GM18861 (cell line): ENCODE measurements at regions not wholly inside any gene's neighbourhood (a gene's known extent, or its start where the extent isn't known, plus 50 kb on each side); places are given as distances from the start of the nearest gene placed in this dataset.

ENCODE experiments used
- ATAC-seq: cut with Tn5 transposase; IDR thresholded peaks from one replicate; pipeline ENCODE4 v1.9.1; 2021; ENCODE audit not compliant: unreplicated experiment

- ATAC-seq: no peak
These were observed 261.9 kb upstream of the MOCS1 start for GRCh38 chr6:40196135-40196518.

DNA sequence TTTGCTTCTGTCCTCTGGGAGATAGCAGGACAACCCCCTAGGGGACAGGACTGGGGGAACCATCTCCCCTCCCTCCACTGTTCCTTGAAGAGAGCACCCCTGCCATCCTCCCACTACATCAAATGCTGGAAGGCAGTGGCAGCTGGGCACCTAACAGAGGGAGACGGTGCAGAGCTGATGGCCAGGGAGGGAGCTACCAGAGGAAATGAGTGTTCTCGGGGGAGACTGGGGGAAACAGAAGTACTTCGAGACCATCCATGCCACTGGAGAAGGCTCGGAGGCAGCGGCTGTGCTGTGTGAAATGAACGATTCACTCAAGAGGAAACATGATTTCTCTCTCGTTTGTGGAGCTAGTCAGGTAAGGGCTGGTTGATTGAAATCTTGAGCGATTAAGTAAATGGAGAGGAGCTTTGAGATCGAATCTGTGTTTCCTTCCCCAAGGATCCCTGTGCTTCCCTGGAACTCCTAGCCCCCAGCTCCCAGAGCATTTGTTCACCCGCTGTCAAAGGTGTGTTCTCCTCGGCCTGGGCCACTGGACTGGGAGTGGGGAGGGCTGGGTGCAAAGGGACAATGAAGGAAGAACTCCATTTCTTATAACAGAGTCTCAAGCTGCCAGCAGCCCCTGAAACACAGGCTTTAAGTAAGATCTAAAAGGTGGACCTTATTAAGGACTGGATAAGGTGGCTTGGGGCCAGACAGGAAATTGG, 261.3 kb upstream of the MOCS1 start:
- no peak for ATAC-seq

- ATAC-seq: no peak
These were observed 260.3 kb upstream of the MOCS1 start for GRCh38 chr6:40194447-40195170.

DNA sequence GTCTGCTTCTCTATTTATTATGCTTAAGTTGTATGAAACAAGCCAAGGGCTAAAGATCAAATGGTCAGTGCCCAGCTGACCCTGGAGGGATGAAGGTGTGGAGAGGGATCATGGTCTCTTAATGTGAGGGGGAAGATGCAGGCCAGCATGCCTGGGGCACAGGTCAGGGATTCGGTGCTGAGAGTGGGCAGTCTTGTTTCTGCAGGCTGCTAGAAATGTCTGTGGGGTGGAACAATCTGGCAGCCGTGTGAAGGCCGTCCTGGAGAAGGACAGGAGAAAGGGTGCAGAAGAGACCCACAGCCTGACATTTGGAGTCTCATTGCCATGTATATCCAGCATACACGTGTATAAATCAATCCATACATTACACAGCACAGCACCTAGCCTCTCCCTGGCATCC, 258.3 kb upstream of the MOCS1 start:
- ATAC-seq: no peak

DNA sequence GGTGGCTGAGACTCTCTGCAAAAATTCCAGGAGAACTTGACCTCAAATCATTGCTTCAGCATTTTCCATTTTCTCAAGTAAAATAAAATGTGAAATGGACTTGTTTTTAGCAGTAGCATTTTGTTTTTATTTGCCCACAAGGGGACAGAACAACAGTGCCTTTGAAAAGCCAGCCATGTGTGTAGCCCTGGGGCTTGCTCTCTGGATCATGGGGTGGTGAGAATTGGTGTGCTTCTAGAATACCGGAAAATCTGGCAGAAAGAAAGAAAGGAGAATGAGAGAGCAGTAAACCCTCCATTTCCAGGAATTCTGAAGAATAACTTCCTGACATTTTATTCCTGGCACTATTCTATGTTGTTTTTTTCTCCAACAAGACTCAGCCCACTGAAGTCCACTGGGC, 254.7 kb upstream of the MOCS1 start:
- no peak for ATAC-seq

- no peak for ATAC-seq
These were observed 253.4 kb upstream of the MOCS1 start for GRCh38 chr6:40187535-40188144.

- no peak for ATAC-seq
These were observed 251.2 kb upstream of the MOCS1 start for GRCh38 chr6:40185486-40185885.

DNA sequence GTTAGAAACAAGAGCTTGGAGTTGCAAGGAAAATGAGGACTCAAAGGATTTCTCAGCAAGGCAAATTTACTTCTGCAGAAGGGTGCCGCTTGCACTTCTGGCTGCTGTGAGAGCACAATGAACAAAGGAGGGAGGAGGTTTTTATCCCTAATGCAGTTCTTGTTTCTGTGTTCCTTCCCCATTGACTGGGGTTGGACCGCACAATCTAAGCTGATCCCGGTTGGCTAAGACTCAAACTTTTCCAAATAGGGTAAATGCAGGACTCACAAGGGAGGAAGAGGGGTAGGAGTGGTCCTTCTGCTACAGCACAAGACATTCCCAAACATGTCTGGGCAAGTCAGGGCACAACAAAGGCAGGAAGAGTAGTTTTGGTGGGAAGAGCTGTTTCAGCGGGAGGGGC, 249.6 kb upstream of the MOCS1 start:
- no peak for ATAC-seq

GRCh38 chr6:40181367-40181766, 247.1 kb upstream of the MOCS1 start:
- ATAC-seq: no peak

DNA sequence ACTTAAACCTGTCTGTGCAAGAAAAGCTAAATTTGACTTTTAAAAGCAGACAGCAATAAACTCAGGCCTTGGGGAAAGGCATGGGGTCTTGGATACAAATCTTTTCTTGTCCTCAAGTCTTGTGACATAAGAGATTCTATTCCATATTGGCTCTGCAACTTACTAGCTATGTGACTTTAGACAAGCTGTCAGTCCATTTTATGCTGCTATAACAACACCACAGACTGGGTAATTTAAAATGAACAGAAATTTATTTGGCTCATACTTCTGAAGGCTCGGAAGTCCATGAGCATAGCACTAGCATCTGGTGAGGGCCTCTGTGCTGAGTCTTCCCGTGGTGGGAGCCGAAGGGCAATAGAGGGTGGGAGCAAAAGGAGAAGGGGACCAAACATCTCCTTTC, 246.0 kb upstream of the MOCS1 start:
- no peak for ATAC-seq

GRCh38 chr6:40179496-40179895, 245.2 kb upstream of the MOCS1 start:
- no peak for ATAC-seq

GRCh38 chr6:40177598-40177997, 243.3 kb upstream of the MOCS1 start:
- ATAC-seq: no peak

DNA sequence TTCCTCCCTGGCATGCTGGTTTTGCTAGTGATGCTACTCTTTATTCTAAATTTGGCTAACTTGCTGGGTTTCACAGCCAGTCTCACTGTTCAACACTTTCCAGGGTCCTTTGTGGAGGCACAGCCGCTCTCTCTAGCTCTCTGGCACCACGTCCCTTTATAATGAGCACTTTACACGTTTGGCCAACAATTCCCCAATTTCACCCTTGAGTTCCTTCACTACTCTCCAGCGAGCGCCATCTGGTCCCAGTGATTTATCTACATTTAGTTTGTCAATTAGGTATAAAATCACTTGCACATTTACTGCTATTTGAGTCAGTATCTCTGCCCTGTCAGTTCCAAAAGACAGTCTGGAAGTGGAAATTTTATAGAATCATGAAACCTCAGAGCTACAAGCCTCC, 241.9 kb upstream of the MOCS1 start:
- ATAC-seq: no peak

DNA sequence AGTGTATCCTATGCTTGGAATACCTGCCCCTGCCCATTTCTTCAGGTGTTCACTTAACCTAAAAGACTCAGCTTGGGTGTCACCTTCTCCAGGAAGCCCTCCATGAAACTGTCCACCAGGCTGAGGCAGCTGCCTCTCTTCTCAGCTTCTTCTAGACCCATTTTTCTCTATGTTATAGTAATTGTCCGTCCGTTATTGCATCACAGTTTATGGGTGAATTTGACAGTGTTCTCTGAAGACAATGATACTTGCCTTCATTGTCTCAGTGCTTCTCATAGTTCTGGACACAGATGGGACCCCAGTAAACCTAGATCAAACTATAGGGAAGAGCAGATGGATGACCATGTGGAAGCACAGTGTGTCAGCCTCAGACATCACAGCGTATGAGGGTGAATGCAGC, 238.0 kb upstream of the MOCS1 start:
- ATAC-seq: no peak

DNA sequence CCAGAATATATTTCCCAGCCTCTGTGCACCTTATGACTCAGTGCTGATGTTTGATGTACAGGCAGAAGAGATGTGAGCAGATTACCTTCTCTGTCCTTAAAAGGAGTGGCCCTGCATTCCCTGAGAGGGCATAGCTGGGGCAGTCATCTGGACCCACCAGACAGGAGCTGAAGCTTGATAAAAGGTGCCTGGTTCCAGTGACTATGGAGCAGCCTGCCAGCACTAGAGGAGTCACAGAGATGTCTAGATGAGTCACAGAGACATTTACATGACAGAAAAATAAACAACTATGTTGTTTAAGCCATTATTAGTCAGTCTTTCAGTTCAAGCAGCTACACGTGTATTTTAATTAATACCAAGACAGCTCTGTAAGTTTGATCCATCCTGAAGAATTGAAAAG, 237.1 kb upstream of the MOCS1 start:
- ATAC-seq: no peak

GRCh38 chr6:40170856-40171255, 236.6 kb upstream of the MOCS1 start:
- ATAC-seq: no peak

DNA sequence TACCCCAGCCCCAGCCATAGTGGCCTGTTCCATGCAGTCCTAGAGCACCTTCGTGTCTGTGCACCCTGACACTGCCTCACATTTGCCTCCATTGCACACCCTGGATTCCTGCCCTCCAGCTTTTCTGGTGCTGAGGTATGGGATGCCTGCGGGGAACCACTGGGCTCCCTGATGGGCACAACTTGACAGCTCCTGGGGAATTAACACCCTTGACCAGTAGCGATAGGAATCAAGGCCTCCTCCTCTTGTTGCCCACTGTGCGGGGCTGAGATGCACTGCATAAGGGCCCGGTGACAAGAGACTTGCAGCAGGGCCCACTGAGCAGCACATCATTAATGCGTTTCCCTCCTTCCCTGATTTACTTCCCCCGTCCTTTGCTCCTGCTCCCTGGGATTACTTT, 235.6 kb upstream of the MOCS1 start:
- ATAC-seq: no peak

GRCh38 chr6:40166963-40167362, 232.7 kb upstream of the MOCS1 start:
- ATAC-seq: no peak

- ATAC-seq: no peak
These were observed 230.9 kb upstream of the MOCS1 start for GRCh38 chr6:40165036-40165709.

- ATAC-seq: no peak
These were observed 230.1 kb upstream of the MOCS1 start for GRCh38 chr6:40164345-40164755.

DNA sequence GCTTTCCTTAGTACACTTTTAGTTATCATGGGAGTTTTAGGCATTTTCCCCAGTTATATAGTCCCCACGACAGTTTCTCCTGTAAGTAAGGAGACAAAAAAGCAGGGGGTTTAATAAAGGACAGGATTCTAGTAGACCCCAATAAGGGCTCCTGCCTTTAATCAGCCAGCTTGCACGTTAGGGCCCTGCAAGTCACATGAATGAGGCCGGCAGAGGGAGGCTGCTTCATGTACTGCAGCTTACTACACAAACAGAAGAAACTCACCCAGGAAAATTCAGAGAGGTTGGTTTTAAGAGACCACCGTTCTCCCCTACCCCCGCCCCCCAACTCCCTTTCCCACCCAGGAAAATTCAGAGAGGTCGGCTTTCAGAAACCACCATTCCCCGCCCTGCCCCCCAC, 229.7 kb upstream of the MOCS1 start:
- no peak for ATAC-seq

DNA sequence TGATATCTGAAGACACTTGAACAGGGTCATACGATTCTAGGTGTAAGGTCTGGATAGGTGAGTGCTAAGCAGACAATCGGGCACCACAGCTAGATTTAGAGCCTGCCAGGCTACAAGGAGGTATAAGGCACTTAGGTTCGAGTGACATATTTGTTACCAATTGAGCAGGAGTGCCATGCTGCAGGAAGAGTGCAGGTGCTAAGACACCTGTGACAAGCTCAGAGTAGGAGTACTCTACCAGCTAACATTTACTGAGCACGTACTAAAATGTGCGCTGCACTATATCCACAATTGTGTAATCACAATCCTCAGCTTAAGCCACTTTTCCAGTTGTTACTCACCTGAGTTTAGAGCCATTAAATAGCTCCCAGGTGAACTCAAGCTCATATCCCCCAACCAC, 227.8 kb upstream of the MOCS1 start:
- no peak for ATAC-seq
